ENCODE measurements at regions not wholly inside any gene's neighbourhood (a gene's known extent, or its start where the extent isn't known, plus 50 kb on each side); places are given as distances from the start of the nearest gene placed in this dataset.
"Not testable (repeated sequence)": the region's sequence is repeated elsewhere in the genome, so short reads cannot be mapped to it uniquely, and the experiment has no call there.

DNA sequence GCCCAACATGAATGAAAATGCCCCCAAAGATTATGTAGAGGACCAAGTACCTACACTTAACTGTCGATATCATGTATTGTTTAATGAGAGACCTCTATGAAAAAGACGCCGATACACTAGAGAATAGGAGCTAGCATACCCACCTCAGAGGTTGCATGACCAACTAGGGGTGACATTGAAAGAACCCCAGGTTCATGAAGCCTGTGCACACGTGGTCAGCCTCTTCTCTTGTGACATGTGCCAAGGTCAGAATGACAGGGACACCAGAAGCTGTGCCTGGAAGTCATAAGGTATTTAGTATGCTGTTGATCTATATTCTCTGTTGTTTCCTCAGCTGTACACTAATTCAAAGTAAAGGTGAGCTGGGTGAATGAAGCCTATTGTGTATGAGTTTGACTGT, 1594.1 kb downstream of the EFNA5 start:
- no peak for DNase-seq

DNA sequence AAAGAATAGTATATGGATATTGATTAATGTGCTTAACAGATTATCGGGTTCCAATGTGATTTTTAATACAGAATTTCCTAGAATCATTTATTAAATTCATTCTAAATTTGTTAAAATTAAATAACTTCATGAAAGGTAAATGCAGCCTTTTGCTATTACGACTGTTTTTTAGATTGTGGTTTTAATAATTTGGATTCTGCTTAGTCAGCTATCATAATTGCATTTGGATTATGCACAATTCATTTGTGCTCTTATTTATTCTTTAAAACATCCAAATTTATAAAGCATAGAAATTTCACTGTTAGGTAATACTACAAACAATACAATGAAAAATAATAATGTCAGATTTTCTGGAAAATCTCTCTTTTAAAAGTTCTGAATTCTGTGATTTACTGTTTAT, 1598.5 kb downstream of the EFNA5 start:
- no peak for DNase-seq

GRCh38 chr5:106047341-106047740, 1623.4 kb downstream of the EFNA5 start:
- no peak for DNase-seq

- DNase-seq, result not testable (repeated sequence)
Measured at GRCh38 chr5:106032069-106032468, 1638.7 kb downstream of the EFNA5 start.

DNA sequence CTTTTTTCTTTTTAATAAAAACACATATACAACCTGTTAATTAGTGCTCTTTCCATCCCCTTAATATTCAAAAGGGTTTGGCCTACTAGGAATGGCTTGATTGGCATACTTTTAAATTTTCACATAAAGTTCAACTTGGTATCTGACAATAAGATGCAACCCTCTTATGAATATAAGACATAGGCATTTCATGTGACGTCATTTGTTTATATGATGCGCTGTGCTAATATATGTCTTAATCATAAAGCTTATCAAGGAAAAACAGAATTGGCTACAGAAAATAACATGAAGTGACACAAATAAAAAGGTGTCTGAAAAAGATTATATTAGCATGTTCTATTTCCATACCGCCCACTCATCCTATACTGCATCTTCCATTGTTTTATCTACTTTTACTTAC, 1642.4 kb downstream of the EFNA5 start:
- DNase-seq, result no peak

DNA sequence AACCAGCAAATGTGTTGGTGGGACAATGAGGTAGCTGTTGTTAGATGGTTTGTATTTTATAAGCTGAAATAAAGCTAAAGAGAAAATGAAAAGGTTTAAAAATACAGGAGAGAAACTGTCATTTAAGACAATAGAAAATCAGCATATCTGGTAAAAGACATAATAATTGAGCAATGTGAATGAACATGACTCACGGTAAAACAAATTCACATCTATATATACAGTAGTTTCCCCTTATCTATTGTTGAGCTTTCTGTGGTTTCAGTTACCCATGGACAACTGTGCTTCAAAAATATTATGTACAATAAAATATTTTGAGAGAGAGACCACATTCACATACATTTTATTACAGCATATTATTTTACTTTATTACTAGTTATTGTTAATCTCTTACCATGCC, 1649.8 kb downstream of the EFNA5 start:
- DNase-seq, result no peak

GRCh38 chr5:106019261-106019660, 1651.5 kb downstream of the EFNA5 start:
- no peak for DNase-seq

DNA sequence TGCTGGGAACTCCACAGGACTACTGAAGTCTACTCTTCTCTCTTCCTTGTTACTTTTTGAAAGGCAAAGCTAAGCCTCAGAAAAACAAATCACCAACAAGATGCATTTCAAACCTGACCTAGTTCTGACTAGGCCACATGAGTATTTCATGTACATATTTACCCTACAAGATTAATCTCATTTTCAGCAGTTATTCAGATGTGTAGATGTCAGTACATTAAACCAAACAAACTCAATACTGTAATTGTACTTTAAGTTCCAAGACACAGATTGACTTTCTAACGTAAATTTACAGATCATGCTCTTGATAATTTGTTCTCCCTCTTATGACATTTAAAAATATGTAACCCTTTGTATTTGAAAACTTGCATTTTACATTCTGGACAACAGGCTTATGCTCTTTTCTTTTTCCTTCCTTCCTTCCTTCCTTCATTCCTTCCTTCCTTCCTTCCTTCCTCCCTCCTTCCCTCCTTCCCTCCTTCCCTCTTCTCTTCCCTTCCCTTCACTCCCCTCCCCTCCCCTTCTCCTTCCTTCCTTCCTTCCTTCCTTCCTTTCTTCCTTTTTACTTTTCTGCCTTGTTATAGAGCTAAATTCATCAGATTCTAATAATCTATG, 1653.4 kb downstream of the EFNA5 start:
- DNase-seq, result no peak

DNA sequence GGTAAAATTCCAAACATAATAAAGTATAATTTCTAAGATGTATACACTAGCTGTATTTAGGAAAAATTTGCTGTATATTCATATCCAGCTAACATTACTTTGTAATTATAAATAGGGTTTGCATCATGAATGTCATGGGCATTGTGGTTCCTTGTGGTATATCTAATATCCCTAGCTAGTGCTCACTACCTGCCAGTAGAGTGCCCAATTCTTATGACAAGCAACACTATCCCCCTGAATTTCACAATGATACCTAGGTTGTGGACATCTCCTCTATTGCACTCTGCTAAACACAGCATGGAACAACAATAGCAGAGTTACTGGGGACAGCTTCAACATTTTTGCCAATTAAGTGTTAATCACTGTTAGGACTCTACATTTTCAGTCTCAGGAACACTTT, 1656.5 kb downstream of the EFNA5 start:
- DNase-seq, result no peak

- DNase-seq, result no peak
Measured at GRCh38 chr5:106006242-106006641, 1664.5 kb downstream of the EFNA5 start.

- DNase-seq, result not testable (repeated sequence)
Measured at GRCh38 chr5:105998991-105999390, 1671.7 kb downstream of the EFNA5 start.

DNA sequence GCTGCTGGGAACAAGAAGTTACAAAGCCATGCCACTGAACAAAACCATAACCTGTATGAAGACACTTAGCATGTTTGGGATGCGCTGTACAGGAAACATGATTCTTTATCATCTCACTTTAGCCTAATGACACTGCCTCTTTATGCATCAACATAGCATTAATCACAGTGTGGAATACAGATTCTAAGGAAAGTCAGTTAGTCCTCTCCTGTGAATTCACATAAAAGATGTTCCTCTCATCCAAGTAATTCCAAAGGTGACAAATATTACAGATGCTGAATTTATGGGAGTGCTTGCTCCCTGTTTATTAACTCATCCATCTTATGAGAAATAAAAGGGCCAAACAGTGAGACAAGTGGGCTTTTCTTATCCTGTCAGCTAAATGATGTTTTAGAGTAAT, 1677.7 kb downstream of the EFNA5 start:
- DNase-seq, result no peak

DNA sequence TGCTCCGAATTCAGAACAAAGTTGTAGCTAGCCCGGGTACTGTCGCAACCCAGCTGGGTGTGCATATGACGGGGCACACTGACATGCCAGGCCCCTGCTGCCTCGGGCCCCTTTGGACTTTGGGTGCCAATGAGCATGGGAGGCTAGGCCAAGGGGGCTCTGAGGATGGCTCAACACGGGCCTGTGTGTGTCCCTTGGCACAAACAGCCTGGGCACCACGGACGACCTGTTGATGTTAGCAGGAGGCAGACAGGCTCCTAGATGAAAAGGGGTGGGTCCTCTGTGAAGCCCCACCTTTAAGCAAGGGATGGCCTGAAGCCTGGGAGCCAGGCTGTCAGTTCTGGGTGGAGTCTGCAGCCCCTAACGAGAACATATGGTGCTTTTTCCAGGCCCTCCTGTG, 1688.2 kb downstream of the EFNA5 start:
- no peak for DNase-seq

DNA sequence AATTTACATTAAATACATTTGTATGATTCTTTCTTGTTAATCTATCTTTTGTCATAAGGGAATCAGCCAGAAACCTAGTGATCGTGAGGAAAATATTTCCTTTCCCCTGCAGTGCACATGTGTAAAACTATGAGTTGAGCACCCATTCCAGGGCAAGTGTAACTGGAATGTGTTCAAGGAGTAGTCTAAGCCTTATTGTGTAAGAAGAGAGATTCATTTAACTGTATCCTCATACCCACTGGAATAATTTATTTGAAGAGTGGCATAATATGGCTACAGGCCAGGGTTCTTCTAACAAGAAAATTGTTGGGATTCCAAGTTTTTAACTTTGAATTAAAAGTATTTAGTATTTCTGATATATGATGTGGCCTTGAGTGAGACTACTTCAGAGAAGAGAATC, 1692.7 kb downstream of the EFNA5 start:
- no peak for DNase-seq

DNA sequence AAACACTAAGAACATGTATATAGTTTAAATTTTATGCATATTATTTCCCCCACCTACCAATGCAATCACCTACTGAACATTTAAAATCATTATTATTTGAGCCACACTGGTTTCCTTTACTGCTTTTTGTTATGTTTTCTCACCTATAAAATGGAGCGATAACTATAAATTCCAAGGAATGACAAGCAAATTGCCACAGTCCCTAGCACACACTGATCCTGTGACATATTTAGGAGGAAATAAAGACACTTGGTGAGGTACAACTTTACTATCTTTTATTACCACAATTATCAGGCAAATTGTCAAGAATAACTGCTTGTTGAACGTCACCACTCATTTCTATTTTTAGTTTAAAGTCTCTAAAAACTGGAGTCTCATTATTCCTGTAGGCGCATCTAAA, 1693.6 kb downstream of the EFNA5 start:
- no peak for DNase-seq

GRCh38 chr5:105970919-105971318, 1699.8 kb downstream of the EFNA5 start:
- DNase-seq, result no peak

GRCh38 chr5:105968981-105969380, 1701.8 kb downstream of the EFNA5 start:
- DNase-seq, result no peak

DNA sequence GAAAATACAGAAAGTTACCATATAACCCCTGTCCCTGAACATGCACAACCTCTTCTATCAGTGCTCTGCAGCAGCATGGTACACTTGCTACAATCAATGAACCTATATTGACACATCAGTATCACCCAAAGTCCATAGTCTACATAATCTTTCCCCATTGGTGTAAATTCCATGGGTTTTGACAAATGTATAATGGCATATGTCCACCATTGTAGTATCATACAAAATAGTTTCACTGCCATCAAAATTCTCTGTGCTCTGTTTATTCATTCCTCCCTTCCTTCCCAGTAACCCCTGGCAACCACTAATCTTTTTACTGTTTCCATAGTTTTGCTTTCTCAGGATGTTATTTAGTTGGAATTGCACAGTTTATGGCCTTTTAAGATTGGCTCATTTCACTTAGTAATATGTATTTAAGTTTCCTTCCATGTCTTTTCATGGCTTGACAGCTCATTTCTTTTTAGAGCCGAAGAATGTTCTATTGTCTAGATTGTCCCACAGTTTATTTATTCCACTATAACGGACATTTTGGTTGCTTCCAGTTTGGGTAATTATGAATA, 1707.0 kb downstream of the EFNA5 start:
- DNase-seq, result no peak

DNA sequence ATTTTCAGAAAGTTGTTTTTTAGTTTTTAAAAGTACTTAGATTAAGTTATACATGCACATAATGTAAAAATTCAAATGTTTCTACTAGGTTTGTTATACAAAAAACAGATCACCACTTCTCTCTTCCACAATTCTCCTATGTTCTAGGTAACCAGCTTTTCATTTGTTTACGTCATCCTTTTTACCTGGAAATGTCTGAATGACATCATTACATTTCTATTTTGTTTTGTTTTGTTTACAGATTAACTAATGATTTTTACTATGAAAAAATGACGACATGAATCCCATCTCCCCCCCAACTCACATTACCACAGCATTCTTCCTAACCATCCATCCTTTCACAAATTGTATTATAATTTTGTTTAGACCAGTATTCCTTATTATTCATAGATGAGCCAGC, 1709.2 kb downstream of the EFNA5 start:
- DNase-seq, result no peak

GRCh38 chr5:105956456-105957196, 1714.1 kb downstream of the EFNA5 start:
- DNase-seq, result no peak

DNA sequence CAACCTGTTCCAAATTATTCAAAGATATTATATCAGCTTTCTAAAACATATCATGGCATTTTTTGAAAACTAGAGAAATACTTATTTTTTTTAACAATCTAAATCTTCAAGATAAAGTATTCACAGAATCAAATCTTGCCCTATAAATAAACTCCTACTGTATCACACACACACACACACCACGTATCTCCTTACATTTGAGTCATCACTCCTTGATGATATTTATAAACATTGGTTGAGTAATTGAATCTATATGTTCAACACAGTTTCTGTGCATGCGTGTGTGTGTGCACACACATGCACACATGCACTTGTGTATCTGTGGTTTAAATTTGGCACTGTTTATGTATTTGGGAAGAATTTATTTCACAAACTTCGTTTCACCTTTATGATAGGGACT, 1716.4 kb downstream of the EFNA5 start:
- DNase-seq, result no peak

- no peak for DNase-seq
Measured at GRCh38 chr5:105953616-105954015, 1717.1 kb downstream of the EFNA5 start.

GRCh38 chr5:105952875-105953274, 1717.9 kb downstream of the EFNA5 start:
- peak; percentile 97 for DNase-seq

GRCh38 chr5:105947461-105947860, 1723.3 kb downstream of the EFNA5 start:
- no peak for DNase-seq

Data from SHP77 treated with DMSO at 0.1 percent for 48 hours (cell line).